A673 (cell line): ENCODE measurements at regions not wholly inside any gene's neighbourhood (a gene's known extent, or its start where the extent isn't known, plus 50 kb on each side); places are given as distances from the start of the nearest gene placed in this dataset.

Experiments
- CTCF ChIP-seq: fragments of 300-800, 200-600 bp; sonication (generic); conservative IDR thresholded peaks from 2 replicates; pipeline ENCODE4 v1.5.1; 2017; ENCODE audit warnings: low read depth, mild to moderate bottlenecking, antibody characterized with exemption, low read length, moderate library complexity, mixed read lengths
- EZH2 ChIP-seq: fragments of 200-600 bp; sonication (generic); IDR thresholded peaks from 2 replicates; pipeline ENCODE4 v1.6.1; 2017; ENCODE audit warnings: borderline replicate concordance, low read depth, mild to moderate bottlenecking, mixed read lengths, antibody characterized with exemption, low read length; ENCODE audit not compliant: poor library complexity, severe bottlenecking

- TF ChIP-seq CTCF, result no peak
- TF ChIP-seq EZH2, result no peak
Observed at GRCh38 chr7:54662701-54663100, 96.3 kb downstream of the SEC61G start.
